Stimulated activated CD8-positive, alpha-beta memory T cell treated with anti-CD3 and anti-CD28 coated beads, Interleukin-4, amount 100 ng/mL, for 24 hours (primary cell): ENCODE measurements at regions not wholly inside any gene's neighbourhood (a gene's known extent, or its start where the extent isn't known, plus 50 kb on each side); places are given as distances from the start of the nearest gene placed in this dataset.
"Not testable (repeated sequence)": the region's sequence is repeated elsewhere in the genome, so short reads cannot be mapped to it uniquely, and the experiment has no call there.

ENCODE experiments used
- DNase-seq: peaks from one replicate; pipeline ENCODE4 v3.0.0-alpha.2; 2020; ENCODE audit warnings: low read depth

DNA sequence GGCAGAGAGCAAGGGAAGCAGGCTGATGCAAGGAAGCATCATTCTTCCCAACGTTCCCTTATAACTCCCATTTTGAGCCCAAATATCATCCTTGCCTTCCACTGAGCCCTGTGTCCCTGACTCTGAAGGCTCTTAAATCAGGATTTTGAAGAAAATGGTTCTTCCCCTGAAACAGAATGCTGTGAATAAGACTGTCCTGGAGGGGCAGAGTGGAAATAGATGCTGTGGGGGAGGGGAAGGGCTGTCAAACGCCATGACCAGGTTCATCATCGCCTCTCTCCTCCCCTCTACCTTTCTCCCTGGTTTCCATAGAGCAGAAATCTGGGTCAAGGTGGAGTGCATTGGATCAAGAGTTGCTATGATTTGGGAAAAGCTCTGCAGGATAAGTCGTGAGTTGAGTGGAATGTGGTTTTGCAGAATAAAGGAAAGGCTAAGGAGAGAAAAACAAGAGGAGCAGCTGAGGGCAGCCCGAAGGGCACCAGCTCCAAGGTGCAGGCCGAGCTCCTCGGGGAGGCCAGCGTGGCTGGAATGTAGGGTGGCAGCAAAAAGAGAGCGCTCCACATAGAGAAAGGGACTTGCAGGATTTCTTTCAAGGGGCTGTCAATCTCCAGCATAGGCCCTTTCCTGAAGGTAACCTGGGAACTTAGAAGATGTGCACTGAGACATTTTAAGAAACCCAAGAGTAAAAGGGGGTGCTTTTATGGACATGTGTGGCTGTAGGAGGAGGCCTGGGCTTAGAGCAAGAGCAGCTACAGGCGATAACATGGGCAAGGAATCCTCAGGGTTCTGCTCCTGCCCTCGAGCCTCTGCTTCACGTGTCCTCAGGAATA lies 120.8 kb upstream of the CDYL start:
- no peak for DNase-seq

- DNase-seq = no peak
Observed at GRCh38 chr6:4653141-4653540, 123.1 kb upstream of the CDYL start.

DNA sequence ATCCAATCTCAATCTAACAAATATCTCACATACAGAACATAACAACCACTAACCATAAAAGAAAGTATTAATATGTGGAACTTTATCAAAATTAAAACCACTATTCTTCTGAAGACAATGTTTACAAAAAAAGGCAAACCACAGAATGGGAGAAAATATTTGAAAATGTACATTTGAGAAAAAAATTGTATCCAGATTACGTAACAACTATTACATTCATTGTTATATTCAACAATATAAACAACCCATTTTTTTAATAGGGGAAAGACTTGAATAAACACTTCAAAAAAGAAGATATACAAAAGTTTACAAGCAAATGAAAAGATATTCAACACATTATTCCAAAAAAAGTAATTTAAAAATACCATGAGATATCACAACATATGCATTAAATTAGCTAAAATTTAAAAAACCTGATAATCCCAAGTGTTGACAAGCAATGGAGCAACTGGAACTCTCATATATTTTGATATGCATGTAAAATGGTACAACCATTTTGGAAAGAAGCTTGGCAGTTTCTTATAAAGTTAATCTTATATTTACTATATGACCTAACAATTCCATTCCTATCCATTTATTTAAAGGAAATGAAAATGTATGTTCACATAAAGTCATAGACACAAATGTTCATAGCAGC lies 124.3 kb upstream of the CDYL start:
- DNase-seq = no peak

- no peak for DNase-seq
Observed at GRCh38 chr6:4649728-4650127, 126.5 kb upstream of the CDYL start.

DNA sequence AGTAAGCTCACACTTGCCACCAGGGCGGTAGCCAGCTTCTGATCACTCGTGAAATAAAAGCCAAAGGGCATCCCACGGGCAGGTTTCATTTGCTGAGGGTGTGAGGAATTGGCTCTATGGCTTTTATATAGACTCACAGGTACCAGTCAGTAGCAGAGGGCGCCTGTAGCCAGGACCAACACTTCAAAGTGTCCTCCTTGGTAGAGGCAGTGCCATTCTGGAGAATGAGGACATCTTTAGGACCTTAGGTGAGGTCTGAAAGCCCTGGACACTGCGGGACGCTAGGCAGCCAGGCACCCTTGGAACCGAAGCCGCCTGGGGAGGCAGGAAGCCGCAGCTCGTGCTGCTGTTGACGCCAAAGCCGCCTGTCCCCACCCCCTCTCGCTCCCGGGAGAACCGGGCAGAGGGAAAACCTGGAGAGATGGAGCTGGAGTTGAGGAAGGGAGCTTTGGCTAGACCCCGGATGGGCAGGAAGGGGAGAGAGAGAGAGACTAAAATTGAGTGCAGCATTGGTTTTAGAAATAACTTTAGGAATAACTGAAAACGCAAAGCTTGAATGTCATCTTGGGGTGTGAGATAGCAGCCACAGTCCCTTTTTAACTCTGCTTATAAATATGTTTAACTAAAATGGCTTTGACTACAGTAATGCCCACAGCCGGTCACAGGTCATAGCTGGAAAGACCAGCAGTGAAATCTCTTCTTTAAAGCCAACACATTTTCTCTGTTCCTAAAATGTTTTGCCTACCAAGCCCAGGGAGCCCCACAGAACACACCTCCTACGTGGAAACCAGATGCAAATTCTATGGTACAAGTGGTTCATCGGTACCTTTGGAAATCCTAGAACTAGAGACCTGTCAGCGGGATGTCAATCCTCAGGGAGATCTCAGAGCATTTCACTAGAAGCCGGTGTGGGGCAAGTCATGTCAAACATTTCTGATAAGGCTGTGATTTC lies 128.5 kb upstream of the CDYL start:
- peak; percentile 3 for DNase-seq

- no peak for DNase-seq
Observed at GRCh38 chr6:4645713-4646360, 130.4 kb upstream of the CDYL start.

- DNase-seq = no peak
Observed at GRCh38 chr6:4644996-4645395, 131.2 kb upstream of the CDYL start.

GRCh38 chr6:4641461-4641860 lies 134.7 kb upstream of the CDYL start:
- DNase-seq = no peak

GRCh38 chr6:4640139-4640538 lies 136.1 kb upstream of the CDYL start:
- no peak for DNase-seq

GRCh38 chr6:4638641-4639040 lies 137.6 kb upstream of the CDYL start:
- no peak for DNase-seq

DNA sequence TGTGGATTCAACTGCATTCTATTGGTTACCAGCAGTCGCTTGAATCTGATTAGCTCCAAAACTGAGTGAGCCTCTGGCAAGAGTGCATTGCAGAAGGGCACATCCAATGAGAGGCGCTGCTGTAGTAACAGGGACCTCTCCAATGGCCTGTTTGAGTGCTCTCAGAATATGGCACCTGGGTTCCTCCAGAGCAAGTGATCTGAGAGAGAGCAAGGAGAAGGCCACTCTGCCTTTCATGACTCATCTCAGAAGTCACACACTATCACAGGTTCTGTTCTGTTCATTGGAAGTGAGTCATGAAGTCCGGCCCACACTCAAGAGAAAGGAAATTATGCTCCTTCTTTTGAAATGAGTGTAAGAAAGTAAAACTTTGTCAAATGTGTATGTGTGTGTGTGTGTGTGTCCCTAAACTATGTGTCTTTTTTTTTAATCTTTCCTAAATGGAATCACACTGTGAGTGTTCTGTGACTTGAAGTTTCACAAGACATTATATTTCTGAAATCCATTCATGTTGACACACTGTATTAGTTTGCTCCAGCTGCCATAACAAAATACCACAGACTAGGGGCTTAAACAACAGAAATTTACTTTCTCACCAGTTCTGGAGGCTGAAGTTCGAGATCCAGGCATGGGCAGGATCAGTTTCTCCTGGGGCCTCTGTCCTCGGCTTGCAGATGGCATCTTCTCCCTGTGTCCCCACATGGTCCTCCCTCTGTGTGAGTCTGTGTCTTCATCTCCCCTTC lies 138.3 kb upstream of the CDYL start:
- peak; percentile 22 for DNase-seq

DNA sequence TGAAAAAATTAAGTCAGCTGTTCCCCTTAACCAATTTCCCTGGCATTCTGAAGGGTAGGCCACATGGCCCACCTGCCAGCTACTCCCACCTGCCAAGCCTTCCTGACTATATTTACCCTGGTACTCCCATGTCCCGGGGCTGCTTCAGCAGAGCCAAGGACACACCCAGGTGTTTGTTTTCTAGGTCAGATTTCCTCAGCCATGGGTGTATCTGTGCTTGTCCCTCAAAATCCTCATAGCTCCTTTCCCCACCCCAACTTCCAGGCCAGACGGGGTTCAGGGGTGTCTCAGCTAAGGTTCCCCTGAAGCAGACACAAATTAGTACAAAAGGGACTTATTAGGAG lies 139.4 kb upstream of the CDYL start:
- no peak for DNase-seq

DNA sequence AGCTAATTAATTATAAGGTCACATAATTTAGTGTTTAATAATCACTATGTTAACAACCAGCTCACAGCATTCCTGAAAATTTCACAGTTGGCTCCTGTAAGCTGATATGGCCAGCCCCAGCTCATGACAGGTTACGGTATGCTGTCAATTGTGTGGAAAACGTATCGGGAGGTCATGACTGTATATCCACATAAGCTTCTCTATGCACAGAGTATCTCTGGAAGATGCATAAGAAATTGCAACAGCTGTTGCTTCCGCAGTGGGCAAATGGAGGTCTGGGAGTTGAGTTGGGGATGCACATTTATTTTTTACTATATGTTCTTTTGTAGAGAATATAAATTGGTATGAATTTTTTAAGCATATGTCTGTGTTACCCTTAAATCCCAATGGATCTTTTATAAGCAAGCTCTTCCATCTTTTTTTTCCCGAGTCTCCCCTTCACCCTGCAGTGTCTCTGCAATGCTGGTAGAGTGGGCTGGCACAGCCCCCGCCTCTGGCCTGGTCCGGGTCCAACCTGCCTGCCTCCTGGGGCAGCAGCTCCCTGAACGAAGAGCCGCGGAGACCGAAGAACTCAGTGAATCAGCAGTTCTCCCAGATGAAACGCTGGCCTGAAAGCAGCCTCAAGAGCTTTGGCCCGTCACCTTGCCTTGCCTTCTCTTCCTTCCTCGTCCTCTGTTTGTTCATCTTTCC lies 139.9 kb upstream of the CDYL start:
- DNase-seq = no peak

GRCh38 chr6:4635666-4636065 lies 140.5 kb upstream of the CDYL start:
- DNase-seq = no peak

- no peak for DNase-seq
Observed at GRCh38 chr6:4632421-4632820, 143.8 kb upstream of the CDYL start.

GRCh38 chr6:4629789-4630188 lies 146.4 kb upstream of the CDYL start:
- not testable (repeated sequence) for DNase-seq

DNA sequence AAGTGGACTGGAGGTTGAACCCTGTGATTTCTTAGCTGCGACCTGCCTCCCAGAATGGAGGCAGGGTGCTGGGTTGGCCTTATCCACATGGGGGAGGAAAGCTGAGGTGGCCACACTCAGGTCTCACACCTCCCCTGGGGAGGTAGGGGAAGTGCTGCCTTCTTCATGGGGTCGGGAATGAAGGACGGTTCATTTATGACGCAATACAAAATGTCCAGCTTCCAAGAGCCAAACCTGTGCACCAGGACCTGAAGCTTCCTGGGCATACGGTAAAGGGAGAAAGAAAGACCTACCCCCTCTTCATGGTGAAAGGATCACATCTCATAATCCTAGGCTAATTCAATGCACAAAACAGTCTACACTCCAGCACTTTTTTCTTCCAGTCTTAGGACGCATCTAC lies 150.6 kb upstream of the CDYL start:
- DNase-seq = no peak

GRCh38 chr6:4624726-4625125 lies 151.5 kb upstream of the CDYL start:
- DNase-seq = no peak

- DNase-seq = no peak
Observed at GRCh38 chr6:4620284-4621151, 155.7 kb upstream of the CDYL start.

- DNase-seq = no peak
Observed at GRCh38 chr6:4616311-4616710, 159.9 kb upstream of the CDYL start.
